ENCODE measurements at regions not wholly inside any gene's neighbourhood (a gene's known extent, or its start where the extent isn't known, plus 50 kb on each side); places are given as distances from the start of the nearest gene placed in this dataset.
"Not testable (repeated sequence)": the region's sequence is repeated elsewhere in the genome, so short reads cannot be mapped to it uniquely, and the experiment has no call there.

GRCh38 chr1:87404296-87404695 lies 75.6 kb downstream of the LMO4 start:
- TF ChIP-seq CTCF (IDR thresholded peaks at IDR 0.05; ENCODE audit: borderline replicate concordance, control extremely low read depth, extremely low read depth, insufficient read depth, missing control alignments) = no peak
- DNase-seq (ENCODE audit: low spot score) = no peak
- in situ Hi-C loops (cut with MboI; ENCODE audit: low sequenced_read_pairs, unreplicated experiment) = no loop called here

GRCh38 chr1:87408665-87409248 lies 80.1 kb downstream of the LMO4 start:
- no peak for DNase-seq (ENCODE audit: low spot score)
- in situ Hi-C loops (cut with MboI; ENCODE audit: low sequenced_read_pairs, unreplicated experiment) = no loop called here
- no peak for TF ChIP-seq CTCF (IDR thresholded peaks at IDR 0.05; ENCODE audit: borderline replicate concordance, control extremely low read depth, extremely low read depth, insufficient read depth, missing control alignments)

- in situ Hi-C loops (cut with MboI; ENCODE audit: low sequenced_read_pairs, unreplicated experiment) = no loop called here
- TF ChIP-seq CTCF (IDR thresholded peaks at IDR 0.05; ENCODE audit: borderline replicate concordance, control extremely low read depth, extremely low read depth, insufficient read depth, missing control alignments) = no peak
- DNase-seq (ENCODE audit: low spot score) = no peak
Observed at GRCh38 chr1:87410776-87411480, 82.2 kb downstream of the LMO4 start.

- DNase-seq (ENCODE audit: low spot score); in situ Hi-C loops (cut with MboI; ENCODE audit: low sequenced_read_pairs, unreplicated experiment): not testable (repeated sequence)
Observed at GRCh38 chr1:87413846-87414245, 85.2 kb downstream of the LMO4 start.

GRCh38 chr1:87418048-87418447 lies 89.4 kb downstream of the LMO4 start:
- DNase-seq (ENCODE audit: low spot score) = no peak
- TF ChIP-seq CTCF (IDR thresholded peaks at IDR 0.05; ENCODE audit: borderline replicate concordance, control extremely low read depth, extremely low read depth, insufficient read depth, missing control alignments) = no peak
- in situ Hi-C loops (cut with MboI; ENCODE audit: low sequenced_read_pairs, unreplicated experiment) = no loop called here

GRCh38 chr1:87421809-87422208 lies 93.1 kb downstream of the LMO4 start:
- no peak for TF ChIP-seq CTCF (IDR thresholded peaks at IDR 0.05; ENCODE audit: borderline replicate concordance, control extremely low read depth, extremely low read depth, insufficient read depth, missing control alignments)
- in situ Hi-C loops (cut with MboI; ENCODE audit: low sequenced_read_pairs, unreplicated experiment) = no loop called here
- no peak for DNase-seq (ENCODE audit: low spot score)

- no peak for TF ChIP-seq CTCF (IDR thresholded peaks at IDR 0.05; ENCODE audit: borderline replicate concordance, control extremely low read depth, extremely low read depth, insufficient read depth, missing control alignments)
- in situ Hi-C loops (cut with MboI; ENCODE audit: low sequenced_read_pairs, unreplicated experiment) = no loop called here
- DNase-seq (ENCODE audit: low spot score) = no peak
Observed at GRCh38 chr1:87424541-87424940, 95.9 kb downstream of the LMO4 start.
